Stimulated activated naive CD8-positive, alpha-beta T cell treated with anti-CD3 and anti-CD28 coated beads, Interleukin-15, Interleukin-2, amounts not matched to agents 100 ng/mL and 50 ng/mL, for 24 hours (primary cell): ENCODE measurements at regions not wholly inside any gene's neighbourhood (a gene's known extent, or its start where the extent isn't known, plus 50 kb on each side); places are given as distances from the start of the nearest gene placed in this dataset.

Experiments used
- H3K27ac Mint-ChIP-seq: one replicate; pipeline ENCODE4 v1.8.0; 2021; ENCODE audit warnings: mild to moderate bottlenecking, mixed read lengths
- H3K27me3 Mint-ChIP-seq: one replicate; pipeline ENCODE4 v1.8.0; 2021; ENCODE audit warnings: mixed read lengths
- H3K36me3 Mint-ChIP-seq: one replicate; pipeline ENCODE4 v1.8.0; 2021; ENCODE audit warnings: low read depth, mixed read lengths
- H3K4me1 Mint-ChIP-seq: one replicate; pipeline ENCODE4 v1.8.0; 2021; ENCODE audit warnings: low read depth, mixed read lengths
- H3K4me3 Mint-ChIP-seq: one replicate; pipeline ENCODE4 v1.8.0; 2021; ENCODE audit warnings: mild to moderate bottlenecking, mixed read lengths
- H3K9me3 Mint-ChIP-seq: one replicate; pipeline ENCODE4 v1.8.0; 2021; ENCODE audit warnings: mixed read lengths

DNA sequence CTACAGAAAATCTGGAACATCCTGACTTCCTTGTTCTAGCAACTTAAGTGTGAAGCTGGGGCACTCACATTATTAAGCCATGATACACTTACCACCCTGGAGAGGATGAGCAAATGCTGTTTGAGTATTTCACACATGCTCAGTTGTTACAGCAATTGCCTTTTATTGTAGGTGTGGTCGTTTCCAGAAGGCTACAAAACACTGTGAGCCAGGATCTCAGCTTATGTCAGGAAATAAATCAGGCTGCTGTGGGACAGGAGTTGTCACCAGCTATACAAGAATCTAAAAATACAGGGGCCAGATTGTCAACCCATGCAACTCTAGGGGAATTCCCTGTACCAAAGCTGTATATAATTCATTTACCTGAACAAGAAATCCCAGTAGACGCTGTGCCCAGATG is 273.3 kb upstream of the SP4 start:
- H3K9me3 Mint-ChIP-seq = no peaks in the 10 kb centered on the region
- H3K27ac Mint-ChIP-seq = no peak overlapping the region

GRCh38 chr7:21159506-21159905 is 268.4 kb upstream of the SP4 start:
- no peak overlapping the region for H3K27ac Mint-ChIP-seq
- H3K4me3 Mint-ChIP-seq = no peak overlapping the region
- H3K36me3 Mint-ChIP-seq = no peaks in the 10 kb centered on the region
- peaks cover under 1% of the 10 kb centered on the region for H3K27me3 Mint-ChIP-seq
- H3K9me3 Mint-ChIP-seq = no peaks in the 10 kb centered on the region
- H3K4me1 Mint-ChIP-seq = no peaks in the 10 kb centered on the region

More for the DNA sequence above, 273.3 kb upstream of the SP4 start:
- Mint-ChIP-seq H3K27me3 (peaks cover 10% of the 10 kb centered on the region), H3K4me1 (no peaks in the 10 kb centered on the region), H3K4me3 (no peak overlapping the region), H3K36me3 (no peaks in the 10 kb centered on the region)

- Mint-ChIP-seq H3K4me1 (no peaks in the 10 kb centered on the region), H3K27ac (no peak overlapping the region), H3K36me3 (no peaks in the 10 kb centered on the region), H3K9me3 (no peaks in the 10 kb centered on the region), H3K27me3 (peaks cover 10% of the 10 kb centered on the region), H3K4me3 (no peak overlapping the region)
These were observed 267.5 kb upstream of the SP4 start for GRCh38 chr7:21160401-21160800.

GRCh38 chr7:21167942-21168341 is 259.9 kb upstream of the SP4 start:
- Mint-ChIP-seq H3K4me3 (no peak overlapping the region), H3K36me3 (no peaks in the 10 kb centered on the region), H3K4me1 (peaks cover 4% of the 10 kb centered on the region), H3K27ac (no peak overlapping the region), H3K27me3 (peaks cover 54% of the 10 kb centered on the region), H3K9me3 (no peaks in the 10 kb centered on the region)

DNA sequence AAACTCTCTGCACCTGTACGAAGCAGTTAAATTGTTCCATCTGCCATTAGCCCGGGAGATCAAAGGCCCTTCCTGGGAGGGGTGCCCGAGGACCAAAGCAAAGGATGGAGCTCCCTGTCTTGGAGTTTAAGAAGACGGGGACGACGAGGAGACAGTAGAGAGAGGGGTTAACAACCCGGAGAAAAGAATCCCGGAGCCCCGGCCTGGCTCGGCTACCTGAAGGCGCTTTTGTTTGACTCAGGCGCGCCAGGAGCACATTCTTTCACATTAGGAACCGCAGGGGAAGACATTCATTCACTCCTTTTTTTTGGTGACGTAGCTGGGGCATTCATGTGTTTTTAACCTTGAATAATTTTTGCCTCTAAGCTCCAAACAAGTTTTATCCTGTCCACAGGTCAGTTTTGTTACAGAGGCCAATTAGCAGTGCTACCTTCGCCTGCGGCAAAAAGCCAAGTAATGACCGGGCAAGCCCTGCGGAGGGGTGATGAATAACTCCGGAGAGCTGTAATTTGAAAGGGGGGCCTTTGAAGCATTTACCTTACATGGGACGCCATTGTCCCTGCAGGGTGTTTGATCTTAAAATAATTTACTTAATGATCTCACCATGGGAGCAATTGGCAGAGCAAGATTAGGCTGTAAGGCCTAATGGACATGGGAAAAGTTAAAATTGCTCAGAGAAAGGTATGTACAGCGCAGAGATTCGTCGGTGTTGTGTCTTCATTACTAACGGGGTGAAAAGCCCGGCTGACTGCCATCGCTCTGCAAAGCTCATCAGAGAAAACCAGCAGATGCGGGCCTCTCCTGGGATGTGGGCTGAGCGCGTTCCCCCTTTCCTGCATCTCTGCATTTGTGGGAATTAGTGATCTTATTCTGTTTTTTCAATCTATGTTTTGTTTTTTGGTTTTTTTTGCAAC is 258.0 kb upstream of the SP4 start:
- peaks cover 54% of the 10 kb centered on the region for H3K27me3 Mint-ChIP-seq
- no peaks in the 10 kb centered on the region for H3K9me3 Mint-ChIP-seq
- H3K4me1 Mint-ChIP-seq = peaks cover 4% of the 10 kb centered on the region
- H3K4me3 Mint-ChIP-seq = no peak overlapping the region
- no peak overlapping the region for H3K27ac Mint-ChIP-seq
- no peaks in the 10 kb centered on the region for H3K36me3 Mint-ChIP-seq

DNA sequence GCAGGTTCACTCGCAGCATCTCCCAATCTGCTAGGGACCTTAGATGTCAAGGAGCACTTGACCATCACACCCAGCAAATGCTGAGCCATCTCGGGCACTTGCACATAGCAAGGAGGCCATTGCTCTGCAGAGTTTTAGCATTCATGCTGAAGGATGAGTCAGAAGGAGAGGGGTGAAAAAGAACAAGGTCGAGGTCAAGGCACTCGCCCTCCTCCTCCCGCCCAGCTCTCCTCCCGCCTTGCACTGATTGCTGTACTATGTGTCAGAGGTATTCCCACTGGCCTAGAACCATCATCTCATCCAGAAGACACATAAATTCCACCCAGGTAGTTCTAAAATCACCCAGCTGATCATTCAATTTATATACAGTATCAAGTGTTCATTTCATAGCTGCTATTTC is 255.1 kb upstream of the SP4 start:
- H3K36me3 Mint-ChIP-seq = no peaks in the 10 kb centered on the region
- peaks cover 34% of the 10 kb centered on the region for H3K27me3 Mint-ChIP-seq
- H3K9me3 Mint-ChIP-seq = no peaks in the 10 kb centered on the region

DNA sequence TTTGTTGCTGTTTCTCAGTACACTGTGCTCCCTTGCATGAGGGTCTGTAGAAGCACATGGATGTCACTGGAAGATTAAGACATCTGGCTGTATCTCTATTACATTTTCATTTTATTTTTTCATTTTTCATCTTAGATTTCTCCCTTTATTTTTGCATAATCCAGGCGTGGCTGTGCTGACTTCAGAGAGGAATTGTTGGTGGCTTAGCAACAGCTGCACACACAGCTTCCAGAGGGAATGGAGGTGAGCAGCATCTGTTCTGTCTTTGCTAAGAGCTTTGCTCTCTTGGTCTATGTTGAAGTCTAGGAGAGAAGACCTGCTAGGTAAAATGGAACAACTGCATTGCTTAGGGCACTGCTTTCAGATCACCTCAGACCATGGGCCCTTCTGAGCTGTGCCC is 254.4 kb upstream of the SP4 start:
- Mint-ChIP-seq H3K27me3 (peaks cover 29% of the 10 kb centered on the region), H3K36me3 (no peaks in the 10 kb centered on the region), H3K4me1 (peaks cover 4% of the 10 kb centered on the region), H3K27ac (no peak overlapping the region), H3K4me3 (no peak overlapping the region), H3K9me3 (no peaks in the 10 kb centered on the region)

More for the DNA sequence above, 255.1 kb upstream of the SP4 start:
- Mint-ChIP-seq H3K4me3 (no peak overlapping the region), H3K27ac (no peak overlapping the region), H3K4me1 (peaks cover 4% of the 10 kb centered on the region)

- no peaks in the 10 kb centered on the region for H3K36me3 Mint-ChIP-seq
- no peaks in the 10 kb centered on the region for H3K4me1 Mint-ChIP-seq
- no peaks in the 10 kb centered on the region for H3K9me3 Mint-ChIP-seq
- H3K27ac Mint-ChIP-seq = no peak overlapping the region
- H3K27me3 Mint-ChIP-seq = peaks cover 14% of the 10 kb centered on the region
- H3K4me3 Mint-ChIP-seq = no peak overlapping the region
These were observed 252.2 kb upstream of the SP4 start for GRCh38 chr7:21175714-21176113.

DNA sequence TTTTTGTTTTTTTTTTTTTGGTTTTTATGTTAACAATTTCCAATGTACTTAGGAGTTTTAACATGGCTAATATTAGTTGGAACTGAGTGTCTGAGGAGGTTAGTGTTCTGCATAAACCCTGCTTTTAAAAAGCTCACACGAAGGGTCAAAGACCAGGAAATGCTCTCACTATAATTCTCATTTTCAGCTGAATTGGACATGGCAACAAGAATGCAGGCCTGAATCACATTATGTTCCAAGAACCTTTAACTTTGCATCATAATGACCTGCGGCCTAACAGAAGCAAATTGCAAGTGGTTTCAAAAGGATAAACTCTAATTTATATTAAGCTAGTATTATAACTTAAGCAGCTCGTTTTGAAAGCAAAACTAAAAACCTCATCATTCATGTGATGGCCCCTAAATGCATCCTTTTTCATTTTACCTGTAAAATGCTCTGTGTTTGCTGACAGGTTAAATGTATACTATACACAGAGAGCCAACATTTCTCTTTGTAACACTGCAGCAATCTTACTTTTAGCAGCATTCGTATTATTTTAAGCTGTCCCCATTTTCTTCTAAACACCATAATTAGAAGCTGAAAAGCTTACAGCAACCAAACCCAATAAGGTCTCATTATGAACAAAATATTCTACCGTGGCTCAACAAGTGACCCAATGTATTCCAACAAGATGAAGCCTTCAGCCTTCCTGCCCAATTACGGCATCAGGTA is 242.8 kb upstream of the SP4 start:
- H3K27me3 Mint-ChIP-seq = peaks cover 16% of the 10 kb centered on the region
- no peaks in the 10 kb centered on the region for H3K36me3 Mint-ChIP-seq
- no peaks in the 10 kb centered on the region for H3K9me3 Mint-ChIP-seq
- no peak overlapping the region for H3K4me3 Mint-ChIP-seq
- no peak overlapping the region for H3K27ac Mint-ChIP-seq
- H3K4me1 Mint-ChIP-seq = no peaks in the 10 kb centered on the region

- Mint-ChIP-seq H3K4me3 (no peak overlapping the region), H3K27me3 (peaks cover 16% of the 10 kb centered on the region), H3K9me3 (no peaks in the 10 kb centered on the region), H3K4me1 (no peaks in the 10 kb centered on the region), H3K36me3 (no peaks in the 10 kb centered on the region), H3K27ac (no peak overlapping the region)
These were observed 242.1 kb upstream of the SP4 start for GRCh38 chr7:21185653-21186265.

DNA sequence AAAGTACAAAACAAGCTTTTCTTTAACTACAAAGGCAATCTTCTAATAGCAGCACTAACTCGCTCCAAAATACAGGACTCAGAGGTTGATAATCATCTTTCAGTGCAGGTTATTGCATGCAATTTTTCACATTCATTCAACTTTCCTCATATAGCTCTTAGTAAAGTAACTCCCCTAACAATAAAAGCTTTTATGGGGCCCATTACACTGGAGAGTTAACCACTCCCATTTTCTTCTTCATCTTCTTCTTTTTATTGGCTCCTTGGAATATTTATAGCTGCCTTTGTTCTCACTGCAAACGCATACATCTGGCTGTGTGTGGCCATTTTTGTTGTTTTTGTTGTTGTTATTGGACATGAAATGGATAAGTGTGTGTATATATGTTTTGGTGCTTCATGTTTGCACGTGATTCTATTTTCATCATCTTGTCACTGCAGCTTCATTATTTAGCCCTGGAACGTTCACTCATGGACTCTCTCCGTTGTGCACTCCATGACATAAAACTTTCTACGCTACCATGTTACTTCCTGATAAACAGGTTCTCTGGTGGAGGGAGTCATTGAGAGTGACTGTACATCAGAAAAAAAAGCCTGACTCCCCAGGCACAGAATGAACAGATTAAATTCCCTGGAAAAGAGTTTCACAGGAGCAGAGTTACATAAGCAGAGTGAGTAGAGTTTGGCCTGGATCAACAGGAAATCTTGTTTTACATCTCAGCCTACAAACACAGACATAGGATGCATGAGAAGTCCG is 236.4 kb upstream of the SP4 start:
- no peak overlapping the region for H3K27ac Mint-ChIP-seq
- no peaks in the 10 kb centered on the region for H3K9me3 Mint-ChIP-seq
- no peaks in the 10 kb centered on the region for H3K36me3 Mint-ChIP-seq
- peaks cover 3% of the 10 kb centered on the region for H3K27me3 Mint-ChIP-seq
- H3K4me1 Mint-ChIP-seq = no peaks in the 10 kb centered on the region
- no peak overlapping the region for H3K4me3 Mint-ChIP-seq

DNA sequence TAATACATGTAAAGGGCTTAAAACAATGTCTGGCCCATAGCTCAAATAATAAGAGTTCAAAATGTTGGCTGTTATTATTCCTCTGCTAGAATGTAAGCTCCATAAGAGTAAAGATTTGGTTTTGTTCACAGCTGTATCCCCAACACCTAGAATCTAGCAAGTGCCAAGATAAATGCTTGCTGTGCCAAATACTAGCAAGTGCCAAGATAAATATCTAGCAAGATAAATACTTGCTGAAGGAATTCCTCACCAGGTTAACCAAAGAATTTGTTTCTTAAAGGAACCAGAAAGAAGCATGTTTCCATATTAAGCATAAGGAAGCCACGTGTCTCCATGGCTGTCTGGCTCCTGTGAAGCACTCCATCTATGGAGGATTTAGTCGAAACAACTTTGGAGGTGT is 235.2 kb upstream of the SP4 start:
- Mint-ChIP-seq H3K27ac (no peak overlapping the region), H3K4me3 (no peak overlapping the region), H3K27me3 (no peaks in the 10 kb centered on the region), H3K36me3 (no peaks in the 10 kb centered on the region), H3K4me1 (no peaks in the 10 kb centered on the region), H3K9me3 (no peaks in the 10 kb centered on the region)

DNA sequence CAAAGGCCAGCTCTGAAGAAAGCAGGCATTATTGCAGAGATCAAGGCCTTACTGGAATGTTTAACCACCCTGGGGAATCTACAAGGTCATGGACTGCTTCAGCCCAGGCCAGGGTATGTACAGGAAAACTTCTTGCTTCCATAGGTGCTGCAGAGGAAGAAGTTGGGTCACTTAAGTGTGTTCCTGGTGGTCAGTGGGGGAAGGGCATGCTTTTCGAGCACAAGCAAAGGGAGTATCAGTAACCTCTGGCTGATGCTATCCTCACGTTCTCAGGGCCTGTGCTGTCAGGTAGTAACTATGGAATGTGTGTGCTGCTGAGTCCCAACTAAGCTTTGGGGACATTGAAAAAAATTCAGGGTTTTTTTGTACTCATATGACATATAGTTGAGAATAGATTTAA is 234.0 kb upstream of the SP4 start:
- Mint-ChIP-seq H3K4me1 (no peaks in the 10 kb centered on the region), H3K36me3 (no peaks in the 10 kb centered on the region), H3K27ac (no peak overlapping the region), H3K4me3 (no peak overlapping the region), H3K9me3 (no peaks in the 10 kb centered on the region), H3K27me3 (no peaks in the 10 kb centered on the region)

GRCh38 chr7:21194936-21195335 is 232.9 kb upstream of the SP4 start:
- no peaks in the 10 kb centered on the region for H3K27me3 Mint-ChIP-seq
- no peaks in the 10 kb centered on the region for H3K36me3 Mint-ChIP-seq
- no peaks in the 10 kb centered on the region for H3K4me1 Mint-ChIP-seq

GRCh38 chr7:21198921-21199320 is 229.0 kb upstream of the SP4 start:
- no peaks in the 10 kb centered on the region for H3K9me3 Mint-ChIP-seq
- H3K36me3 Mint-ChIP-seq = no peaks in the 10 kb centered on the region
- no peaks in the 10 kb centered on the region for H3K4me1 Mint-ChIP-seq
- H3K27ac Mint-ChIP-seq = no peak overlapping the region
- no peak overlapping the region for H3K4me3 Mint-ChIP-seq
- no peaks in the 10 kb centered on the region for H3K27me3 Mint-ChIP-seq

More at GRCh38 chr7:21194936-21195335, 232.9 kb upstream of the SP4 start:
- Mint-ChIP-seq H3K27ac (no peak overlapping the region), H3K4me3 (no peak overlapping the region), H3K9me3 (no peaks in the 10 kb centered on the region)
